H1 (cell line): ENCODE measurements at regions not wholly inside any gene's neighbourhood (a gene's known extent, or its start where the extent isn't known, plus 50 kb on each side); places are given as distances from the start of the nearest gene placed in this dataset.
A peak's percentile ranks its signal among the peaks of the same experiment; 100 is the strongest.

Experiments used
- CTCF ChIA-PET: fragments of 300-600 bp; sonication (Branson Sonifier 250); formaldehyde crosslinking; loops from one replicate; lab custom pipeline; 2021; ENCODE audit not compliant: partially characterized antibody; lab: Charles Lee
- POLR2A ChIA-PET: fragments of 300-600 bp; sonication (Branson Sonifier 250); formaldehyde crosslinking; loops from one replicate; lab custom pipeline; 2021; ENCODE audit warnings: inconsistent platforms; ENCODE audit not compliant: partially characterized antibody; lab: Charles Lee
- DNase-seq, 2 experiments: peaks; one replicate each; pipeline versions ENCODE4 v3.0.0 to v3.0.0-alpha.2; 2010 to 2022; ENCODE audit warnings: low spot score in 2 of 2, low read depth in 1 of 2, mixed read lengths in 1 of 2
- FAIRE-seq: peaks from 2 replicates; lab custom pipeline; 2011; peaks lifted over from hg19 to GRCh38; lab: Jason Lieb, UNC
- H2AFZ ChIP-seq: 2 replicates; pipeline ENCODE4 v1.8.1; 2012; ENCODE audit warnings: low read length, inconsistent platforms
- H2AK5ac ChIP-seq: 2 replicates; pipeline ENCODE4 v1.6.1; 2013; ENCODE audit warnings: low read depth, low read length
- H2BK120ac ChIP-seq: replicated peaks from 2 replicates; pipeline ENCODE3; 2013; ENCODE audit warnings: low read depth, low read length, inconsistent platforms
- H2BK12ac ChIP-seq: 2 replicates; pipeline ENCODE4 v1.6.1; 2013; ENCODE audit warnings: low read depth, low read length
- H2BK15ac ChIP-seq: 2 replicates; pipeline ENCODE4 v1.6.1; 2013; ENCODE audit warnings: low read length
- H2BK20ac ChIP-seq: 2 replicates; pipeline ENCODE4 v1.6.1; 2013; ENCODE audit warnings: low read length
- H2BK5ac ChIP-seq: 2 replicates; pipeline ENCODE4 v1.6.1; 2013; ENCODE audit warnings: low read depth, low read length
- H3K14ac ChIP-seq: 2 replicates; pipeline ENCODE4 v1.6.1; 2013; ENCODE audit warnings: inconsistent platforms; ENCODE audit not compliant: insufficient read length
- H3K18ac ChIP-seq: 2 replicates; pipeline ENCODE4 v1.6.1; 2013; ENCODE audit warnings: low read length; ENCODE audit errors: extremely low read depth
- H3K23ac ChIP-seq: 2 replicates; pipeline ENCODE4 v1.6.1; 2013; ENCODE audit warnings: inconsistent platforms; ENCODE audit not compliant: insufficient read length
- H3K23me2 ChIP-seq: 2 replicates; pipeline ENCODE4 v1.6.1; 2013; ENCODE audit warnings: low read depth, low read length
- H3K27ac ChIP-seq: 2 replicates; pipeline ENCODE4 v1.6.1; 2011; ENCODE audit warnings: low read depth, low read length, inconsistent platforms
- H3K27me3 ChIP-seq, 4 experiments: replicated peaks in 1 of 4; 1 replicate in 1 of 4; 2 replicates in 3 of 4; pipeline versions ENCODE4 v1.6.1 to v1.8.1; 2011 to 2013; ENCODE audit warnings: low read length in 3 of 4, mild to moderate bottlenecking in 3 of 4, inconsistent platforms in 2 of 4, mixed read lengths in 2 of 4, moderate library complexity in 1 of 4; ENCODE audit not compliant: control insufficient read depth in 3 of 4, insufficient read depth in 3 of 4; ENCODE audit errors: extremely low read depth in 1 of 4
- H3K36me3 ChIP-seq, 4 experiments: 2 replicates each; pipeline versions ENCODE4 v1.6.1 to v1.8.1; 2011 to 2013; ENCODE audit warnings: mild to moderate bottlenecking in 4 of 4, low read length in 3 of 4, moderate library complexity in 2 of 4, control low read depth in 1 of 4, inconsistent platforms in 1 of 4; ENCODE audit not compliant: insufficient read depth in 4 of 4, control insufficient read depth in 2 of 4
- H3K4ac ChIP-seq: replicated peaks from 2 replicates; pipeline ENCODE3; 2013; ENCODE audit warnings: low read length, low read depth, mixed read lengths, inconsistent platforms; ENCODE audit not compliant: insufficient read length
- H3K4me1 ChIP-seq, 4 experiments: replicated peaks in 1 of 4; 1 replicate in 1 of 4; 2 replicates in 3 of 4; pipeline versions ENCODE4 v1.6.1 to v1.8.1; 2011 to 2013; ENCODE audit warnings: low read length in 3 of 4, inconsistent platforms in 2 of 4, mixed read lengths in 1 of 4; ENCODE audit not compliant: insufficient read depth in 4 of 4, control insufficient read depth in 3 of 4
- H3K4me2 ChIP-seq, 2 experiments: 2 replicates each; pipeline versions ENCODE4 v1.6.1 to v1.8.1; 2011 to 2013; ENCODE audit warnings: low read depth in 2 of 2, low read length in 2 of 2, control low read depth in 1 of 2, inconsistent platforms in 1 of 2, mild to moderate bottlenecking in 1 of 2; ENCODE audit not compliant: insufficient read depth in 1 of 2
- H3K4me3 ChIP-seq, 4 experiments: fragments of 200-600, 300-600 bp in 1 of 4; sonication (generic), shearing (Covaris generic), sonication (Bioruptor Twin) in 1 of 4; 2 replicates each; pipeline versions ENCODE4 v1.5.1 to v1.8.1; 2011 to 2016; ENCODE audit warnings: low read length in 4 of 4, low read depth in 3 of 4, control low read depth in 2 of 4, inconsistent platforms in 2 of 4, mild to moderate bottlenecking in 2 of 4, mixed read lengths in 1 of 4, moderate library complexity in 1 of 4; ENCODE audit not compliant: insufficient read depth in 2 of 4; ENCODE audit errors: extremely low read depth in 1 of 4
- H3K56ac ChIP-seq: replicated peaks from 2 replicates; pipeline ENCODE3; 2013; ENCODE audit warnings: low read depth, mild to moderate bottlenecking, mixed read lengths, low read length, inconsistent platforms; ENCODE audit not compliant: insufficient read length
- H3K79me1 ChIP-seq: 2 replicates; pipeline ENCODE4 v1.6.1; 2013; ENCODE audit warnings: low read depth, low read length, control low read depth
- H3K79me2 ChIP-seq, 2 experiments: 2 replicates each; pipeline versions ENCODE4 v1.6.1 to v1.8.1; 2012 to 2013; ENCODE audit warnings: low read length in 2 of 2, mild to moderate bottlenecking in 2 of 2, inconsistent platforms in 1 of 2; ENCODE audit not compliant: insufficient read depth in 2 of 2, control insufficient read depth in 1 of 2
- H3K9ac ChIP-seq, 4 experiments: replicated peaks in 1 of 4; 1 replicate in 1 of 4; 2 replicates in 3 of 4; pipeline versions ENCODE4 v1.6.1 to v1.8.1; 2011 to 2013; ENCODE audit warnings: low read depth in 3 of 4, low read length in 3 of 4, control low read depth in 2 of 4, mild to moderate bottlenecking in 2 of 4, moderate library complexity in 2 of 4, inconsistent platforms in 1 of 4; ENCODE audit errors: extremely low read depth in 1 of 4
- H3K9me3 ChIP-seq, 2 experiments: 2 replicates each; pipeline versions ENCODE4 v1.6.1 to v1.8.1; 2012 to 2013; ENCODE audit warnings: mild to moderate bottlenecking in 2 of 2, moderate library complexity in 2 of 2, control low read depth in 1 of 2, inconsistent platforms in 1 of 2, low read depth in 1 of 2, low read length in 1 of 2, mixed read lengths in 1 of 2; ENCODE audit not compliant: insufficient read depth in 2 of 2
- H4K20me1 ChIP-seq, 2 experiments: replicated peaks in 1 of 2; 2 replicates each; pipeline versions ENCODE3 to v1.8.1; 2011 to 2013; ENCODE audit warnings: inconsistent platforms in 2 of 2, low read length in 2 of 2, mild to moderate bottlenecking in 1 of 2; ENCODE audit not compliant: insufficient read depth in 2 of 2, control insufficient read depth in 1 of 2
- H4K5ac ChIP-seq: 2 replicates; pipeline ENCODE4 v1.6.1; 2013; ENCODE audit warnings: low read length, low read depth, mixed read lengths, inconsistent platforms; ENCODE audit not compliant: insufficient read length
- H4K8ac ChIP-seq: 2 replicates; pipeline ENCODE4 v1.8.0; 2013; ENCODE audit warnings: mild to moderate bottlenecking, moderate library complexity, low read length, inconsistent platforms; ENCODE audit not compliant: insufficient read depth; ENCODE audit errors: extremely low read depth
- H4K91ac ChIP-seq: replicated peaks from 2 replicates; pipeline ENCODE3; 2013; ENCODE audit warnings: low read length, mixed read lengths, inconsistent platforms; ENCODE audit not compliant: insufficient read length
- EZH2 ChIP-seq: fragments of 200-600 bp; sonication (generic); IDR thresholded peaks from 2 replicates; pipeline ENCODE4 v1.7.1; 2012; ENCODE audit warnings: low read depth, mild to moderate bottlenecking, moderate library complexity, low read length, inconsistent platforms; ENCODE audit not compliant: severe bottlenecking
- JUND ChIP-seq: IDR thresholded peaks from 2 replicates; pipeline ENCODE4 v1.6.1; 2011; ENCODE audit warnings: mild to moderate bottlenecking, improper control_type of control experiment, low read length
- KDM4A ChIP-seq: IDR thresholded peaks from one replicate; pipeline ENCODE4 v1.7.1; 2012; ENCODE audit warnings: low read depth, mild to moderate bottlenecking, moderate library complexity, low read length, inconsistent platforms; ENCODE audit not compliant: severe bottlenecking
- POU5F1 ChIP-seq: IDR thresholded peaks from 2 replicates; pipeline ENCODE4 v1.6.1; 2011; ENCODE audit warnings: low read depth, mild to moderate bottlenecking, low read length, moderate library complexity
- RBBP5 ChIP-seq: IDR thresholded peaks from 2 replicates; pipeline ENCODE4 v1.7.1; 2012; ENCODE audit warnings: low read depth, mild to moderate bottlenecking, inconsistent platforms, low read length, moderate library complexity, borderline replicate concordance
- RFX5 ChIP-seq: IDR thresholded peaks from 2 replicates; pipeline ENCODE4 v1.6.1; 2011; ENCODE audit warnings: low read depth, low read length, improper control_type of control experiment, borderline replicate concordance
- TAF7 ChIP-seq: optimal IDR thresholded peaks from 2 replicates; pipeline ENCODE3; 2011; ENCODE audit warnings: low read depth, mild to moderate bottlenecking, inconsistent platforms, low read length, moderate library complexity, borderline replicate concordance
- USF2 ChIP-seq: IDR thresholded peaks from 2 replicates; pipeline ENCODE4 v1.6.1; 2011; ENCODE audit warnings: low read length, improper control_type of control experiment
- WGBS, 2 experiments: shearing (Covaris generic) in 1 of 2; methylation state at CpG; one replicate each; pipeline versions ENCODE4 v1.1.6 to v1.1.7; 2013 to 2015; ENCODE audit warnings: low lambda C conversion rate in 2 of 2, mixed read lengths in 2 of 2, inconsistent platforms in 1 of 2, low coverage in 1 of 2, missing lambda C conversion rate in 1 of 2; ENCODE audit not compliant: insufficient replicate concordance in 2 of 2, insufficient coverage in 1 of 2, insufficient read length in 1 of 2; ENCODE audit errors: extremely low coverage in 1 of 2, missing lambda C conversion rate in 1 of 2; 5-methylcytosine and 5-hydroxymethylcytosine counted together
- TF ChIP-seq, protein P1 (sequence below), 3 experiments: IDR thresholded peaks; 1 replicate in 2 of 3; 2 replicates in 1 of 3; pipeline versions ENCODE4 v1.5.1 to v1.6.1; 2011; ENCODE audit warnings: low read length in 3 of 3, mild to moderate bottlenecking in 3 of 3, inconsistent platforms in 2 of 3, low read depth in 1 of 3, moderate library complexity in 1 of 3; ENCODE audit not compliant: insufficient read depth in 1 of 3; ENCODE audit errors: control extremely low read depth in 1 of 3

DNA sequence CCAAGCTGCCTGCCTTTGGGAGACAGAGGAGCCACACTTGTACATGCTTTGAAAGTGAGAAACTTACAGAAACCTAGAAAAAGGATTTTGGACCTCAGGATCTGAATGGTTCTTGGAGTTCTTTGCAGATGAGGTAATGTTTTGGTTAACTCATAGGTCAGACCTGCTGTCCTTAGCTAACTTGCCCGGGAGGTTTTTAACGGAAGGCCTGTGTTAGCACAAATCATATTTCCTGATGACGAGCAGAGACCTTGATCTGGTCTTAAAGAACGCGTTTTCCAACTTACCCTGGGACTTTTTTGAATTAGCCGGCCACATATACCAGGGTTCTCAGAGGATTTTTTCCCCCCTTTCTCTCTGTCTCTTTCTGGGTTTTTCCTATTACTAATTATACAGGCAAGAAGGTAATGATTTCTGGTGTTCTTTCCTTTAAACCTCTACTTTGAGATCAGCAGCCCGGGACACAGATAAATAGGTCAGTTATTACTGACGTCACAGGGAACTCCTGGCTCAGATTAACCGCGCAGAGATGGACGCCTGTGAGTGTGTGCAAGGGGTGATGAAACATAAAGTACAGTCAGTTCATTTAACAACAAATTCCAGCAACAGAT is 101.7 kb upstream of the KLF6 start:
- Histone ChIP-seq H2BK5ac (no peak overlapping the region), H3K79me2 (no peaks in the 10 kb centered on the region), H3K18ac (no peak overlapping the region), H3K4ac (peak overlapping the region; percentile 58), H4K20me1 (no peaks in the 10 kb centered on the region), H4K91ac (no peak overlapping the region), H3K27me3 (no peaks in the 10 kb centered on the region), H3K4me2 (no peak overlapping the region), H3K23ac (no peak overlapping the region), H3K36me3 (no peaks in the 10 kb centered on the region), H3K23me2 (no peaks in the 10 kb centered on the region), H2BK120ac (peak overlapping the region; percentile 80), H3K9ac (no peak overlapping the region), H2BK15ac (no peak overlapping the region), H3K4me3 (no peak overlapping the region), H3K9me3 (no peaks in the 10 kb centered on the region), H3K56ac (no peak overlapping the region), H3K14ac (no peak overlapping the region), H2BK12ac (peak overlapping the region; percentile 95; the same call in 1 of the 2 replicates), H2AFZ (no peak overlapping the region), H3K27ac (no peak overlapping the region), H4K5ac (no peak overlapping the region), H4K8ac (no peak overlapping the region), H3K79me1 (no peaks in the 10 kb centered on the region), H3K4me1 (peaks cover 0 to 24% (median 10%) of the 10 kb centered on the region in 4 experiments; a peak in 5 of 7 replicates), H2AK5ac (0 out of 2 replicates have a peak overlapping the region, but pooled peaks have one; percentile 53), H2BK20ac (no peak overlapping the region; the same call in 1 of the 2 replicates)
- CTCF ChIA-PET: interaction anchor here (1.1 kb wide), 2 partner anchors 11 to 77 kb away, joined by 3 read pairs; no protein-coding TSS in a partner anchor
- DNase-seq (no peak), FAIRE-seq (no peak)
- WGBS, 2 experiments: 76% methylated on average over 10 of the region's 11 CpGs; no CpG with 5 or more reads in 1 of the 2 experiments
- POLR2A ChIA-PET: interaction anchor here (0.9 to 1.8 kb wide), 4 partner anchors 10 to 101 kb away, joined by 3 to 9 read pairs (median 4); partner anchors contain the start of gene KLF6
- TF ChIP-seq USF2 (no peak), JUND (no peak), POU5F1 (no peak), TAF7 (no peak), RBBP5 (no peak), RFX5 (no peak), KDM4A (no peak), EZH2 (no peak)
- TF ChIP-seq, protein P1, sequence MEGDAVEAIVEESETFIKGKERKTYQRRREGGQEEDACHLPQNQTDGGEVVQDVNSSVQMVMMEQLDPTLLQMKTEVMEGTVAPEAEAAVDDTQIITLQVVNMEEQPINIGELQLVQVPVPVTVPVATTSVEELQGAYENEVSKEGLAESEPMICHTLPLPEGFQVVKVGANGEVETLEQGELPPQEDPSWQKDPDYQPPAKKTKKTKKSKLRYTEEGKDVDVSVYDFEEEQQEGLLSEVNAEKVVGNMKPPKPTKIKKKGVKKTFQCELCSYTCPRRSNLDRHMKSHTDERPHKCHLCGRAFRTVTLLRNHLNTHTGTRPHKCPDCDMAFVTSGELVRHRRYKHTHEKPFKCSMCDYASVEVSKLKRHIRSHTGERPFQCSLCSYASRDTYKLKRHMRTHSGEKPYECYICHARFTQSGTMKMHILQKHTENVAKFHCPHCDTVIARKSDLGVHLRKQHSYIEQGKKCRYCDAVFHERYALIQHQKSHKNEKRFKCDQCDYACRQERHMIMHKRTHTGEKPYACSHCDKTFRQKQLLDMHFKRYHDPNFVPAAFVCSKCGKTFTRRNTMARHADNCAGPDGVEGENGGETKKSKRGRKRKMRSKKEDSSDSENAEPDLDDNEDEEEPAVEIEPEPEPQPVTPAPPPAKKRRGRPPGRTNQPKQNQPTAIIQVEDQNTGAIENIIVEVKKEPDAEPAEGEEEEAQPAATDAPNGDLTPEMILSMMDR (IDR thresholded peaks at IDR 0.05; ENCODE audit: control extremely low read depth in 1 of 3, insufficient read depth in 1 of 3, low read depth in 1 of 3, low read length in 3 of 3): no peak
